ENCODE measurements at regions not wholly inside any gene's neighbourhood (a gene's known extent, or its start where the extent isn't known, plus 50 kb on each side); places are given as distances from the start of the nearest gene placed in this dataset.

DNA sequence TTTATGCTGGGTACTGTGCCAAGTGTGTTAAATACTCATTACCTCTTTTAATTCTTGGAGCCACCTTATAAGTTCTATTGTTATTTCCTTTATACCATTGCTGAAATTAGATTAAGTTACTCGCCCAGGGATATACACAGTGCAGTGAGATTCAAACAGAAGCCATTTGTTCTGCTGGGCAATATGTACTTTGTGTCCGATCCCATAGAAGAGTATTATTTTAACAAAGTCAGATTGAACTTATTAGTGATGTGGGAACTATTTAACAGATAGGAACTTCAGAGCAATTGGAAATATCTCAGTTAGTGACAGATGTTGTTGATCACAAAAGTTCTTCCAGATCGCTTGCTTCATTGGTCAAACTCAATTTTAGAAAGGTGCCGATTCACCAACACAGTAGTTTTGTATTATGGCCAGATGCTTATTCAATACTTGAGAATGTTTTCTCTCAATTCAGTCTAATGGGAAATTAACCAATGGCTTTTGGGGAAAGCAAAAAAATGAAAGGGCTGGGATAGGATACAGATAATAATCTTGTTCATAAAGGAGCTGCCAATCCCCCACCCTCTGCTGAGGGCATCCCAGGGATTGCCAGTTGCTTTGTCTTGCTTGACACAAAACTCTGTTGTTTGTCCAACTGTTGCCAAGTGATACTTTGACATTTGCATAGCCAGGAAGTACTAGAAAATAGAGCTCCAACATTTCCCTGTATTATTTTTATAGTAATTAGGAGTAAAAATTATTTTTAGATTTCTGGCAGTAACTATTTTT lies 94.8 kb upstream of the SEMA6A start:
- no TSS peak for BruUV-seq (replicated peaks)
- Histone ChIP-seq H3K79me2 (ENCODE audit: control insufficient read depth, insufficient read depth, low read length) (no peaks in the 10 kb centered on the region), H3K4me1 (ENCODE audit: control insufficient read depth, extremely low read depth, insufficient read depth, low read length) (no peaks in the 10 kb centered on the region), H2AFZ (ENCODE audit: low read depth, low read length) (no peak overlapping the region), H3K27me3 (ENCODE audit: control insufficient read depth in 2 of 2, insufficient read depth in 2 of 2, low read length in 2 of 2) (no peaks in the 10 kb centered on the region), H3K27ac (ENCODE audit: insufficient read depth, low read depth, low read length) (no peak overlapping the region), H3K9me3 (replicated peaks; ENCODE audit: control insufficient read depth, insufficient read depth, low read length) (no peaks in the 10 kb centered on the region), H3K36me3 (ENCODE audit: control insufficient read depth in 2 of 2, extremely low read depth in 1 of 2, insufficient read depth in 2 of 2, low read length in 2 of 2) (no peaks in the 10 kb centered on the region), H3K4me2 (ENCODE audit: insufficient read depth, low read length) (no peak overlapping the region), H3K9ac (replicated peaks; ENCODE audit: extremely low read depth, insufficient read depth, low read length) (no peak overlapping the region), H4K20me1 (replicated peaks; ENCODE audit: control insufficient read depth, extremely low read depth, insufficient read depth, low read length) (no peaks in the 10 kb centered on the region), H3K4me3 (replicated peaks in 1 of 3; ENCODE audit: insufficient read depth in 1 of 3, low read depth in 1 of 3, low read length in 3 of 3) (no peak overlapping the region), H3K9me1 (replicated peaks; ENCODE audit: control insufficient read depth, extremely low read depth, insufficient read depth, low read length) (no peaks in the 10 kb centered on the region)
- POLR2A ChIA-PET: no interaction called here
- dilution Hi-C loops (cut with MboI; ENCODE audit: extremely low pct_ligation_motif_present, low sequenced_read_pairs): no loop called here
- intact Hi-C loops (cut with micrococcal nuclease): no loop called here
- FAIRE-seq: no peak
- no peak for DNase-seq (ENCODE audit: low read depth, low spot score)
- no peak for TF ChIP-seq MYC (IDR thresholded peaks at IDR 0.05; ENCODE audit: low read depth, low read length)
- CTCF ChIA-PET: no interaction called here

DNA sequence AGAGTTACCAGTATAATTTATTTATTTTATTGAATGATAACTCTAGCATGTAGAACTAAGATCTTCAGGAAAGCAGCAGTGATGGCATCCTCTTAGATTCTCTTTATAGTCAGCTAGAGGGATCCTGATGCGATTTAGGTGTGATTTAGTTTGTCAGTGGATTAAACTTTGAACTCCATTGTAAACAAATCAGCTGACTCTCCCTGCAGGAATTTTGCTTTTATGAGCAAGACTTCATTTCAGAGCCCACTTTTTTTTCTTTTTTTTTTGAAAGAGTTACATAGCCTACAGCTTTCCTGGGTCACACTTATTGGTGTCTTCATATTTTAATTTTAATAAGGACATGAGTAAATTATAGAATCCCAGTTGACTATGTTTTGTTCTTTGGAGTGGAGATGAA lies 93.8 kb upstream of the SEMA6A start:
- Histone ChIP-seq H3K4me1 (ENCODE audit: control insufficient read depth, extremely low read depth, insufficient read depth, low read length) (no peaks in the 10 kb centered on the region), H4K20me1 (replicated peaks; ENCODE audit: control insufficient read depth, extremely low read depth, insufficient read depth, low read length) (no peaks in the 10 kb centered on the region), H2AFZ (ENCODE audit: low read depth, low read length) (no peak overlapping the region), H3K27ac (ENCODE audit: insufficient read depth, low read depth, low read length) (no peak overlapping the region), H3K9me1 (replicated peaks; ENCODE audit: control insufficient read depth, extremely low read depth, insufficient read depth, low read length) (no peaks in the 10 kb centered on the region), H3K9me3 (replicated peaks; ENCODE audit: control insufficient read depth, insufficient read depth, low read length) (no peaks in the 10 kb centered on the region), H3K4me2 (ENCODE audit: insufficient read depth, low read length) (no peak overlapping the region), H3K79me2 (ENCODE audit: control insufficient read depth, insufficient read depth, low read length) (no peaks in the 10 kb centered on the region), H3K36me3 (ENCODE audit: control insufficient read depth in 2 of 2, extremely low read depth in 1 of 2, insufficient read depth in 2 of 2, low read length in 2 of 2) (no peaks in the 10 kb centered on the region), H3K27me3 (ENCODE audit: control insufficient read depth in 2 of 2, insufficient read depth in 2 of 2, low read length in 2 of 2) (no peaks in the 10 kb centered on the region), H3K4me3 (replicated peaks in 1 of 3; ENCODE audit: insufficient read depth in 1 of 3, low read depth in 1 of 3, low read length in 3 of 3) (no peak overlapping the region), H3K9ac (replicated peaks; ENCODE audit: extremely low read depth, insufficient read depth, low read length) (no peak overlapping the region)
- no peak for DNase-seq (ENCODE audit: low read depth, low spot score)
- intact Hi-C loops (cut with micrococcal nuclease): no loop called here
- TF ChIP-seq GATA2 (IDR thresholded peaks at IDR 0.05; ENCODE audit: insufficient read depth, insufficient read length, low read depth, low read length) (no peak), CTCF (IDR thresholded peaks at IDR 0.05; ENCODE audit: extremely low read depth in 1 of 2, insufficient read depth in 1 of 2, low read depth in 1 of 2, low read length in 2 of 2) (no peak)
- ChIA-PET POLR2A (no interaction called here), CTCF (no interaction called here)
- no peak for FAIRE-seq
- no TSS peak for BruUV-seq (replicated peaks)
- dilution Hi-C loops (cut with MboI; ENCODE audit: extremely low pct_ligation_motif_present, low sequenced_read_pairs): no loop called here
